ENCODE measurements at regions not wholly inside any gene's neighbourhood (a gene's known extent, or its start where the extent isn't known, plus 50 kb on each side); places are given as distances from the start of the nearest gene placed in this dataset.

DNA sequence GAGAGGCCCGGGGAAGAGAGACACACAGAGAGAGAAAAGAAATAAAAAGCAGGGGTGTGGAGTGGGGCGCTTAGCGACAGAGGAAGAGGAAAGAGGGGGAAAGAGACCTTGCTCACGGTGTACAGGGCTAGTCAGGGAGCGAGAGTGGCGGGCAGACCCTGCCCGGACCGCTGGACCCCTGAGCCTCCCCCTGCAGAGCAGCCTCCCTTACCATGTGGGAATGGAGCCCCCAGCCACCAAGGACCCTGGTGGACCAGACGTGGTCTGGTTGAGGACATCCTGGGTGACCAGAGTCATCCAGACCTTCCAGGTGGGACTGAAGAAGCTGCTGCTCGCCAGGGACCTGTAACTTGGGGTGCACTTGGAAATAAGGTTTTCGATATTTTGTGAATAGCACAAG, 129.6 kb downstream of the CHSY1 start:
- Mint-ChIP-seq H3K4me3 (ENCODE audit: unreplicated experiment) (no peak overlapping the region), H3K9me3 (ENCODE audit: unreplicated experiment) (peaks cover 4% of the 10 kb centered on the region), H3K27me3 (ENCODE audit: low read depth, unreplicated experiment) (peaks cover 4% of the 10 kb centered on the region), H3K27ac (ENCODE audit: unreplicated experiment) (no peak overlapping the region), H3K4me1 (ENCODE audit: low read depth, unreplicated experiment) (peaks cover 4% of the 10 kb centered on the region), H3K36me3 (ENCODE audit: low read depth, unreplicated experiment) (no peaks in the 10 kb centered on the region)
- H3K9me3 ChIP-seq (ENCODE audit: insufficient read depth, low read depth, low read length): no peaks in the 10 kb centered on the region
- DNase-seq (ENCODE audit: low read depth) (no peak), FAIRE-seq (no peak)
- peak overlapping the region; percentile 79 for H3K9ac ChIP-seq (ENCODE audit: low read length)
- H3K27ac ChIP-seq (ENCODE audit: low read depth, low read length): peak overlapping the region; percentile 58
- peaks cover 30% of the 10 kb centered on the region for H3K4me1 ChIP-seq (ENCODE audit: insufficient read depth, low read length)
- H3K27me3 ChIP-seq (ENCODE audit: insufficient read depth, low read length): no peaks in the 10 kb centered on the region
- TF ChIP-seq, protein P1, sequence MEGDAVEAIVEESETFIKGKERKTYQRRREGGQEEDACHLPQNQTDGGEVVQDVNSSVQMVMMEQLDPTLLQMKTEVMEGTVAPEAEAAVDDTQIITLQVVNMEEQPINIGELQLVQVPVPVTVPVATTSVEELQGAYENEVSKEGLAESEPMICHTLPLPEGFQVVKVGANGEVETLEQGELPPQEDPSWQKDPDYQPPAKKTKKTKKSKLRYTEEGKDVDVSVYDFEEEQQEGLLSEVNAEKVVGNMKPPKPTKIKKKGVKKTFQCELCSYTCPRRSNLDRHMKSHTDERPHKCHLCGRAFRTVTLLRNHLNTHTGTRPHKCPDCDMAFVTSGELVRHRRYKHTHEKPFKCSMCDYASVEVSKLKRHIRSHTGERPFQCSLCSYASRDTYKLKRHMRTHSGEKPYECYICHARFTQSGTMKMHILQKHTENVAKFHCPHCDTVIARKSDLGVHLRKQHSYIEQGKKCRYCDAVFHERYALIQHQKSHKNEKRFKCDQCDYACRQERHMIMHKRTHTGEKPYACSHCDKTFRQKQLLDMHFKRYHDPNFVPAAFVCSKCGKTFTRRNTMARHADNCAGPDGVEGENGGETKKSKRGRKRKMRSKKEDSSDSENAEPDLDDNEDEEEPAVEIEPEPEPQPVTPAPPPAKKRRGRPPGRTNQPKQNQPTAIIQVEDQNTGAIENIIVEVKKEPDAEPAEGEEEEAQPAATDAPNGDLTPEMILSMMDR (IDR thresholded peaks at IDR 0.05; ENCODE audit: insufficient read depth, low read depth, low read length): no peak
- no peak for TF ChIP-seq EZH2 (IDR thresholded peaks at IDR 0.05; ENCODE audit: insufficient read depth, low read length)
- peak overlapping the region; percentile 84 for H2AFZ ChIP-seq (ENCODE audit: low read depth, low read length)
- no peaks in the 10 kb centered on the region for H4K20me1 ChIP-seq (ENCODE audit: insufficient read depth, low read length)
- peak overlapping the region; percentile 73 for H3K4me2 ChIP-seq (ENCODE audit: low read length)
- H3K4me3 ChIP-seq (ENCODE audit: insufficient read depth, low read depth, low read length): no peak overlapping the region
- no peaks in the 10 kb centered on the region for H3K36me3 ChIP-seq (ENCODE audit: insufficient read depth, low read length)
- H3K79me2 ChIP-seq (ENCODE audit: insufficient read depth, low read length): no peaks in the 10 kb centered on the region

DNA sequence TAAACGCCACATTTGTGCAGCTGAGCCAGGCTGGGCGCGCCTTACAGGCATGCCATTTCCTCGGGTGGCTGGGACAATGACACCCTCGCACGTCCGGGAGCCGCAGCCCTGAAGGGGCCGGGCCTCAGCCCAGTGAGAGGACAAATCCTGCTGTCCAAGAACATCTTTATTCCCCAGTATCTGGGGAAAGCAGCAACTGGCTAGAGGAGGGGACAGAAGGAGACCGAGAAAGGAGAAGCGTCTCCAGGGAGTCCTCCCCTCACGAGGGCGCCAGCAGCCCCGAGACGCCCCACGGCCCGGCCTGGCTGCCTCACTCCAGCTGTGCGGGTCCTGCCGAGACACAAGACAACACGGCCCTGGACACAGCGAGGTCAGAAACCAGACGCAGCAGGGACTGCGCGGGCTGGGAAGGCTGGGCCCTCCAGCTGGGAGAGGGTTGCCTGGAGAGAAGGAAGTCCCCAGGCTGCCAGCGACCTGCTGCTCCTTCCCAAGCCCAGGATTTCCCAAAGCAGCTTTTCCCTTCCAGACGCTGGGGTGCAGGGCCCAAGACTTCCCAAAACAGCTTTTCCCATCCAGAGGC, 130.2 kb downstream of the CHSY1 start:
- peak overlapping the region; percentile 73 for H3K4me2 ChIP-seq (ENCODE audit: low read length)
- no peaks in the 10 kb centered on the region for H3K36me3 ChIP-seq (ENCODE audit: insufficient read depth, low read length)
- no peaks in the 10 kb centered on the region for H3K27me3 ChIP-seq (ENCODE audit: insufficient read depth, low read length)
- H3K79me2 ChIP-seq (ENCODE audit: insufficient read depth, low read length): no peaks in the 10 kb centered on the region
- H3K9me3 ChIP-seq (ENCODE audit: insufficient read depth, low read depth, low read length): no peaks in the 10 kb centered on the region
- peak overlapping the region; percentile 16 for H3K4me3 ChIP-seq (ENCODE audit: insufficient read depth, low read depth, low read length)
- peaks cover 4% of the 10 kb centered on the region for H3K27me3 Mint-ChIP-seq (ENCODE audit: low read depth, unreplicated experiment)
- peaks cover 24% of the 10 kb centered on the region for H3K4me1 ChIP-seq (ENCODE audit: insufficient read depth, low read length)
- peak overlapping the region; percentile 79 for H3K9ac ChIP-seq (ENCODE audit: low read length)
- no peak overlapping the region for H3K27ac Mint-ChIP-seq (ENCODE audit: unreplicated experiment)
- peak; percentile 53 for DNase-seq (ENCODE audit: low read depth)
- no peak for TF ChIP-seq EZH2 (IDR thresholded peaks at IDR 0.05; ENCODE audit: insufficient read depth, low read length)
- TF ChIP-seq, protein P1 (IDR thresholded peaks at IDR 0.05; ENCODE audit: insufficient read depth, low read depth, low read length): no peak
- peak overlapping the region; percentile 58 for H3K27ac ChIP-seq (ENCODE audit: low read depth, low read length)
- peak overlapping the region; percentile 84 for H2AFZ ChIP-seq (ENCODE audit: low read depth, low read length)
- H3K4me3 Mint-ChIP-seq (ENCODE audit: unreplicated experiment): no peak overlapping the region
- FAIRE-seq: no peak
- no peaks in the 10 kb centered on the region for H3K4me1 Mint-ChIP-seq (ENCODE audit: low read depth, unreplicated experiment)
- no peaks in the 10 kb centered on the region for H3K36me3 Mint-ChIP-seq (ENCODE audit: low read depth, unreplicated experiment)
- no peaks in the 10 kb centered on the region for H4K20me1 ChIP-seq (ENCODE audit: insufficient read depth, low read length)
- peaks cover 4% of the 10 kb centered on the region for H3K9me3 Mint-ChIP-seq (ENCODE audit: unreplicated experiment)

DNA sequence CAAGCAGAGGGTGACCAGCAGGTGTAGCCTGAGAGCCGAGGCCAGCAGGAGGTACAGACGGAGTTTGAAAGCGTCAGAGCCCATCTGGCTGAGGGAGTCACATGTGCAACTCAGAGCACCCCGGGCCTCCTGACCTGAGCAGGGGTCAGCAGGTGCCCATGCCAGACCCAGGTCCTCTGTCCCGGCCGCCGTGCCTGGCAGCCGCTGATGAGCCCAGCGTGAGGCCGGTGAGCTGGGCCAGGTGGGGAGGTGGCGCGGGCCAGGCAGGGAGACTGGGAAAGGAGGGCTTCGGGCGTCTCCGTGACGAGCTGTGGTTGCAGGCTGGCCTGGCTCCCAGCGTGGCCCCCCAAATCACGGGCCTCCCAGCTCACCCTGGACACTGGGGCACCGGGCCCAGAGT, 130.9 kb downstream of the CHSY1 start:
- Histone ChIP-seq H3K9ac (ENCODE audit: low read length) (no peak overlapping the region), H3K36me3 (ENCODE audit: insufficient read depth, low read length) (no peaks in the 10 kb centered on the region), H3K4me3 (ENCODE audit: insufficient read depth, low read depth, low read length) (no peak overlapping the region), H3K9me3 (ENCODE audit: insufficient read depth, low read depth, low read length) (no peaks in the 10 kb centered on the region), H3K27ac (ENCODE audit: low read depth, low read length) (no peak overlapping the region), H4K20me1 (ENCODE audit: insufficient read depth, low read length) (no peaks in the 10 kb centered on the region), H2AFZ (ENCODE audit: low read depth, low read length) (no peak overlapping the region), H3K4me2 (ENCODE audit: low read length) (no peak overlapping the region), H3K4me1 (ENCODE audit: insufficient read depth, low read length) (peaks cover 24% of the 10 kb centered on the region), H3K79me2 (ENCODE audit: insufficient read depth, low read length) (no peaks in the 10 kb centered on the region), H3K27me3 (ENCODE audit: insufficient read depth, low read length) (no peaks in the 10 kb centered on the region)
- TF ChIP-seq, protein P1 (IDR thresholded peaks at IDR 0.05; ENCODE audit: insufficient read depth, low read depth, low read length): no peak
- TF ChIP-seq EZH2 (IDR thresholded peaks at IDR 0.05; ENCODE audit: insufficient read depth, low read length): no peak
- no peak overlapping the region for H3K27ac Mint-ChIP-seq (ENCODE audit: unreplicated experiment)
- peaks cover 4% of the 10 kb centered on the region for H3K9me3 Mint-ChIP-seq (ENCODE audit: unreplicated experiment)
- FAIRE-seq: no peak
- no peak overlapping the region for H3K4me3 Mint-ChIP-seq (ENCODE audit: unreplicated experiment)
- H3K36me3 Mint-ChIP-seq (ENCODE audit: low read depth, unreplicated experiment): no peaks in the 10 kb centered on the region
- no peak for DNase-seq (ENCODE audit: low read depth)
- peaks cover 4% of the 10 kb centered on the region for H3K27me3 Mint-ChIP-seq (ENCODE audit: low read depth, unreplicated experiment)
- H3K4me1 Mint-ChIP-seq (ENCODE audit: low read depth, unreplicated experiment): peaks cover 3% of the 10 kb centered on the region
